Ecto neural progenitor cell (in vitro differentiated cells): ENCODE measurements at regions not wholly inside any gene's neighbourhood (a gene's known extent, or its start where the extent isn't known, plus 50 kb on each side); places are given as distances from the start of the nearest gene placed in this dataset.
A peak's percentile ranks its signal among the peaks of the same experiment; 100 is the strongest.

ENCODE experiments used
- DNase-seq: peaks from one replicate; pipeline ENCODE4 v3.0.0-alpha.2; 2018; ENCODE audit warnings: low spot score

DNA sequence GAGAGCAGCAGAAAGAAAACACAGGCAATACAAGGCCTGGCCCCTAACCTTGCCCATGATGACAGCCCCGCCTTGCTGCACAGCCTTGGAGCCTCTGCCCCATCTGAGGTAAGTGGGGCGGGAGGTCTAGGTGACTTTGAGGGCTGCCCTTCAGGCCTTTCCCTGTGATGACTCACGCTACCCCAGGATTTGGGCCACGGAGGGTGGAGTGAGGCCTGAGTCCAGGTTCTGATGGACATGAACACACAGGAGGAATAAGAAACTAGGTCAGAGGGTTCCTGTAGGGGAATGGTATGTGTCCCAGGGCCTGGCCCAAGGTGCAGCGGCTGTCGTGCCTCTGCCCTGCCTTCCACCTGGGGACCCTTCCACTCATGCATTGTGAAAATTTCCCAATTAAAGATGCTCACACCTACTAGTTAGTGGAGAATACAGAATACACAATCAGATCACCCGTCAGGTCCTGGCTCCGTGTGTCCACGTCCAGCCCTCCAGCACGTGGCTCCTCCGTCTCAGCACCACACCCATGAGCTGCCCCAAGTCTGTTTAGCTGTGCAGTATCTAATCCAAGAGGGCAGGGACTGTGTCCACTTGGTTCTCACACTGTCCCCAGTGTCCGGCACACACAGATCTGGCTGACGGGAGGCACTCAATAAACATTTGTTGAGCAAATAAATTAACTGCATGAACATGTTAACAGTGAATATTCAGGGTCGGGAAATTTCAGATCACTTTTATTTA lies 111.0 kb downstream of the CHST1 start:
- no peak for DNase-seq

DNA sequence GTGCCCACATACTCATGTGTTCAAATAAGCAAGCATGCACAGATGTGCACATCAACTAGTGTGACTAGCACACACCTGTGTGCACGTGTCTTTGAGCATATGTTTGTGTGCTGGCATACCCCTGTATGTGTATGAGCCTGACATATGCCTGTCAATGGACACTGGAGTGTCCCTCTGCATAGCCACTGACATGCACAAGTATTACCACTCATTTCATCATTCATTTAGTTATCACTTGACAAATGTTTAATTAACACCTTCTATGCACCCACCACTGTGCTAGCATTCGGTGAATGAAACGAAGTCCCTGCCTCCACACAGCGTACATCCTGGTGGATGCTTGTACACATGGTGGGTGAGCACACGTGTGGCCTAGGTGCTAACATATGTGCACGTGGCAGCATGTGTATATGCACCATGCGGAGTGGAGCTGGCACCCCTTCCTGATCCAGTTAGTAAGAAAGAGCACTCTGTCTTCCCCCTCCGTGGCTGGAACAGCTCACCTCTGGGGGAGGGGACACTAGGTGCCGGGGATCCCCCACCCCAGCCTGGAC lies 112.0 kb downstream of the CHST1 start:
- no peak for DNase-seq

DNA sequence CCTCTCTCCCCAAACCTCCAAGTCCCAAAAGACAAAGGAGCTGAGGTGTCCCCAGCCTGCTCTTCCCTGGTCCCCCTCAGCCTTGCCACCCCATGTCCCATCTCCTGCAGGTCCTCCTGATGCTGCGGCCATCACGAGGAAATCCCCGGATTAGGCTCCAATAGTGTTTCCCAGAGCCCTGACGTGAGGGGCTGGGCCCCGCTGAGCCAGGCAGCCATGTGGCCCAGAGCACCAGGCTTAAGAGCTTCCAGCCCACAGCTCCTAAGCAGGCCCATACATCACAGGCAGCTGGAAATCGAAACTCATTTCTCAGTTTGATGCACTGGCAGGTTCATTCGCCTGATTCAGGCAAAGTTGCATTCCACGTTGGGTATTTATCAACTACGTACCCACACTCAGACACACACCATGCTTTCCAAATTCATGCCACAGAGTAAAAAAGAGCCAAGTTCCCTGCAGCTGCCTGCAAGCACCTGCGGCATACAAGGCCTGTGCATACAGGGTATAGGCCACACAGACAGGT lies 114.2 kb downstream of the CHST1 start:
- peak; percentile 50 for DNase-seq

DNA sequence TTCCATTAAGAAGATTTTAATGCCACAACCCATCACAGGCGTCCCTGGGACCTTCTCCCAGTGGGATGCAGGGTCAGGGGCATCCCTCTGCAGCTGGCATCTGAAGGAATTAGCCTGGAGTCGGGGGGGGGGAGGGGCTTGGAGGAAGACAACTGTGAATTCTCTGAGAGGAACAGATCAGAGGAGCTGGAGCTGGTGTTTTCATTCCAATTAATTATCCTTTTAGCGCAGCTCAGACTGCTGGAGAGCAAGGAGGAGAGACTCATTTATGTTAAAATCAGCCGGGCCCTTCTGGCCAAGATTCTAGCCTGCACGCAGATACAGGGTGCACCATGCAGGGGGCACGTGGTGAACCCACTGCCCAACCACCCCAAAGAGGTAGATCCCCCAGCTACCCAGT lies 116.2 kb downstream of the CHST1 start:
- DNase-seq = no peak

DNA sequence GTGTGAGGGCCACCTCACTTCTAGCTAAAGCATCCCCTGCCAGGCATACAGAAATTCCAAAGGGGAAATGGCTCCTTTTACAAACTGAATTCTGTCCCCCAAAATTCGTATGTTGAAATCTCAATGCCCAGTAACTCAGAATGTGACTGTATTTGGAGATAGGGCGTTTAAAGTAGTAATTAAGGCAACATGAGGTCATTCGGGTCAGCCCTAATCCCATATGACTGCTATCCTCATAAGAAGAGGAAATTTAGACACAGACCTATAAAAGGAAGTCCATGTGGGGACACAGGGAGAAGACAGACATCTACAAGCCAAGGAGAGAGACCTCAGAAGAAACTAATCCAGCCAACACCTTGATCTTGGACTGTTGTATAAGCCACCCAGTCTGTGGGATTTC lies 119.1 kb downstream of the CHST1 start:
- DNase-seq = no peak

DNA sequence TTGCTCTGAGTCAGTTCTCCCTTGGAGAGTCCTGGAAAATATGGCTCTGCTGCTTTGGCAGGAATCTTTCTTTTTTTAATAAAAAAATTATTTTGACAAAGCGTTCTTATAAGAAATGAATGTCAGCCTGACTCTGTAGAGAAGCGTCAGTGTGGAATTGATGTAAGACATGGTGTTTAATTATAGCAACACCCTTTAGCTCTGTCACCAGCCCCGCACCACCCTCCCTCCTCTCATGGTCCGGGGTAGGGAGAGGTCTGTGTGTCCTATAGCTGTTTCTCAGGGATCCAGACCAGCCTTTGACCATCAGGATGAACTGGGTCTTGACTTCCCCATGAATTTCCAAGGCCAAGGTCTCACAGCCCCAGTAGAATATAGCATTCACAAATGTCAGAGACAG lies 120.6 kb downstream of the CHST1 start:
- no peak for DNase-seq

DNA sequence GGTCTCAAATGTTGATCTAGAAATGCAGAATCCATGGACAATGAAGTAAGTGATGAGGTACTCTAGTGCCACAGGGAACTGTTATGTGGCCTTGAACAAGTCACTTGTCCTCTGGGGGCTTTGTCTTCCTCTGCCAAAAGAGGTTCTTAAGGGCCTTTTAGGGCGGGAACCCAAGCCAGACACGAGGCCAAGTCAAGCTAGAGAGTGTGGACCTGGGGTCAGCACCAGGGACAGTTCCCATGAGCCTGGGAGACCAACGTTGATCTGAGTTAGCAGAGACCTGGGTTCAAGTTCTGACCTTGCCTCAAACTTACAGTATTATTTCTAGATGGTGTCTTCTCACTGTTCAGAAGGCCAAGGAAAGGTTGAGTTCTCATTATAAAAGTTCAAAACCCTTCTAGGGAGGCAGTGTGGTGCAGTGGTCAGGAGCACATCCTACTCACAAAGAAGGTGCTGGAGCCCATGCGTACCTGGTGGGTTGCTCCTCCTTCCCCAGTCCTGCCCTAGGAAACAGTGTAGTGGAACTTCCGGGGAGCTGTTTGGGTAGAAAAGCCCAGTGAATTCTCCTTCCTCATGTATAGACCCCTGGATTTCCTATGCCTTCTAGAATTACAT lies 121.5 kb downstream of the CHST1 start:
- peak; percentile 60 for DNase-seq

DNA sequence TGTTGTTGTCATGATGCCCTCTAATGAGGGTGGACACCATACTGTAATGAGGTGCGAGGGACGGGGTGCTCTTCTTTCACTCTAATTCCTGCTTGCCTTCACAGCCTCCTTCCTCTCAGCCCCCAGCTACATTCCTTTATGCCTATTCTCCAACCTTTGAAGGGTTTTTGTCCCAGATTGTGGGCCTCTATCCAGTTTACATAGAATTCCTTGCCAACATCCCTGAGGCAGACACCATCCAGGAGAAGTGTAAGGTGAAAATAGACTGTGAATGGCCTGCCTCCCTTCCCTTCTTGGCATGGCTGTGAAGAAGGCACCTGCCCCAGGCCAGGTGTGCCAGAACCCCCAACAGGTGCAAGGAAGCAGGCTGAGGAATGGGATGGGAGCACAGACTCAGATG lies 122.3 kb downstream of the CHST1 start:
- no peak for DNase-seq

DNA sequence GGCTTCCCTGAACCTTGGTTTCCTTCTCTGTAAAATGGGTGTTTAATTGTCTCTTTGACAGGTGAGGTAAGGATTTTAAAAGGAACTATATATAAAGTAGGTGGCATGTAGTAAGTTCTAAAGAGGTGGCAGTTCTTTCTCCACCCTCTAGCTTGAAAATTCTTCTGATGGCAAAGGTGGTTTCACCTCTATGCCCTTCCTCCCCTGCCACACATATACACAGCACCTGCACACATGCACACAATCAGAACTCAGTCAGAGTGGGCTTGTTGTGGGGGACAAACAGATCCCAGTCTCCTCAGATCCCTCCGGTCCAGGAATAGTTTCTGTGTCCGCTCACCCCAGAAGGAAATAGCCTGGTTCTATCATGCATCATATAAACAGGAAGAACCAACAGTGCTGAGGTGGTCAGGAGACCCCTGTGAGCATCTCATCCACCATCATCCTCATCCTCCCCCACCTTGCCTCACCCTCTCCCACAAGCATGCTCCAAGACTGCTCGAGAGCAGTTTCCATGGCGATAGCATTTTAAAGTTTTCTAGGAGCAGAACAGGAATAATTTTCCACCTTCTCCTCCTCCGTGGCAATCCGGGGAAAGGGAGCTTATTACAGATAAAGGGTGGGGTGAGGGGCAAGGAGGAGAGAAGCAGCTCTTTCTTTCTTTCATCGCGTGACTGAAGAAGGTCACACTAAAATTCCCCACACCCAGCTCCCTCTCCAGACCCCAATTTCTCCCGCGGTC lies 123.6 kb downstream of the CHST1 start:
- no peak for DNase-seq

DNA sequence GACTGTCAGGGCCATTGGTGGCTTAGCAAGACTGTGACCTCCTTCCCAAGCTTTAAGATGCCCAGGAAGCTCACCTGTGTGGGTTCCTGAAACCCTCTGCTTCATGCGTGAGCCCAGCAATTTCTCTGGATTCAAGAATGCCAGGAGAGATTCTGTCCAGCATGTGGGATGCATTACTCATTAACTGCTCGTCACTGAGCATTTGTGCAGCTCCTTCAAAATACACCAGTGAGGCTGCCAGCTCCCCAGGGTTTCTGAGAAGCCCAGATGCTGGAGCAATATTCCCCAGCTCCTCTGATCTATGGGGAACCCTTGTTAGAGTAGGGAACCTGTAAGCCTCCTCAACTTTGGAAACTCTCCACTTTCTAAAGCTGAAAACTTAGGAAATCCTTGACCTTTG lies 126.5 kb downstream of the CHST1 start:
- DNase-seq = no peak

DNA sequence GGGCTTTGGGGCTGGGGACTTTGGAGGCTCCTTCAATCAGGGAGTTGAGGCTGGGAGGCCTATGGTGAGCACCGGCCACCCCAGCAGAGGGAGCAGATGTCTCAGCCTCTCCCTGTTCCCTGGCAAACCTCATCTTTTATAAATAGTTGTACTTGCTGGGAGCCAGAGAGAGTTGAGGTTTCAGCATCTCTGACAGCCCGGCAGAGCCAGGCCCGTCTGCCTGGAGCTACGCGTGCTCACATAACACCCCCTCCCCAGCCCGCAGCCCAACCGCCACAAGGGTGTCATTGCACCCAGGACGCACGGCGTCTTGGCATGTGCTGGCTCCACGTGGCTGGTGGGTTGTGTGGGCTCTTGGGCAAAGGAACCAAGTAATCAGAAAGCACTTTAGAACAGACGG lies 127.1 kb downstream of the CHST1 start:
- no peak for DNase-seq

DNA sequence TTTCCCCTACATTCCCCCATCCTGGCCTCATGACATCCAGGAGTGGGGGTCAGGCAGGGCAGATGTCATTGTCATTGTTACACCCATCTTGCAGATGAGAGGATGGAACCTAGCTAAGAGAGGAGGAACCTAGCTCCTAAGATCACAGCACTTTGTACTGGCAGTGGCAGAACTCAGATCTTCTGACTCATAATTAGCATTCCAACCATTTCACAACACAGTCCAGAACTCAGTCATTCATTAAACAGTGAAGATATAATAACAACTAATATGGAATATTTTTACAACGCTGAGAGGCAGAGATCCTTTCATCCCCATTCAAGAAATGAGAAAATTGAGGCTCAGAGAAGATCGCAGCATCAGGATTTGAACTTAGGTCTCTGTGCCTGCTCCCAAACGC lies 127.8 kb downstream of the CHST1 start:
- DNase-seq = no peak

DNA sequence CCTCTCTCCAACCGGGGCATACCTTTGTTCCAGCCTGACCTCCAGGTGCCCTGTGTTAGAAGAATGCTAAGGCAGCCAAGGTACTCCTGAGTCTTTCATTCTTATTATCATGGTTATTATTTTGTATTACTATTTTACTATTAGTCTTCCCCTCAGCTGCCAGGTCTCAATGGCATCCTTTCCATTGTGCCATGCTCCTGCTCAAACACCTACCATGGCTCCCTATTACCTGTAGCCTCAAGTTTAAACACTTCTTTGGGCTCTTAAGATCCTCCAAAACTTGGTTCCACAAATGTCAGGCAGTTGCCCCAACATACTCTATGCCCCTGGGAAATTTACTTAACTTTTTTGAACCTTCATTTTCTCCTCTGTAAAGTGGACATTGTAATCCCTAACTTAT lies 130.4 kb downstream of the CHST1 start:
- no peak for DNase-seq

DNA sequence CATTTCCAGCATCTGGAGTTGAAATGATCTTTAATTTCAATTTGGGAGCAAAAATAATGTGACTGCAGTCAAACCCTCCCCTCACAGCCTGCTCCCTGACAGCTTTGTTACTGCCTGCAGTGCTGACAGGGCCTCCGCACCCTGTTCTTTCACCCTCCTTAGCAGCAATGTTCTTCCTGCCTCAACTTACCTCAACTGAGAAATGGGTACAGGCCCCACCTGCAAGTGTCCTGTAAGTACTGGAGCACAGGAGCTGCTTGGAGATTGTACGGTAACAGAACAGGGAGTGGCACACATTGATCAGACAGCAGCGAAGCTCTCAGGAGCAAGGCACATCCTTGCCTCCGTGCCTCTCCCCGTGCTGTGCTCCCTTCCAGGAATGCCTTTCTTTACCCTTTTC lies 131.3 kb downstream of the CHST1 start:
- no peak for DNase-seq

DNA sequence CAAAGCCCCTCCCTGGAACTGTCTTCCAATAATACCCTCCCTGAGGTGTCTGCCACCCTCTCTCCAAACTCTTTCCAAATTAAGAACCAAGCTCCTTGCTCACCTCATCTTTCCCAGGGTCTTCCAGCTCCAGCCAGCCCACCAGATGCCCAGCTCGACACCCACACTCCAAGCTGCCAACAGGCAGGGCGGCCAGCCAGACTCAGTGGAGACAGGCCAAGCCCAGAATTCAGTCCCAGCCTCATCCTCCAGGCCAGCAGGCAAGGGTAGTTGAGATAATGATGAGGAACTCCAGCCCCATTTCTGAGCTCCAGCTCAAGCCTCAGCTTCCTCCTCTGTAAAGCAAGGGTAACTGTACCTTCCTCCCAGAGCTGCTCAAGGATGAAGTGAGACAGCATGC lies 132.9 kb downstream of the CHST1 start:
- DNase-seq = no peak

DNA sequence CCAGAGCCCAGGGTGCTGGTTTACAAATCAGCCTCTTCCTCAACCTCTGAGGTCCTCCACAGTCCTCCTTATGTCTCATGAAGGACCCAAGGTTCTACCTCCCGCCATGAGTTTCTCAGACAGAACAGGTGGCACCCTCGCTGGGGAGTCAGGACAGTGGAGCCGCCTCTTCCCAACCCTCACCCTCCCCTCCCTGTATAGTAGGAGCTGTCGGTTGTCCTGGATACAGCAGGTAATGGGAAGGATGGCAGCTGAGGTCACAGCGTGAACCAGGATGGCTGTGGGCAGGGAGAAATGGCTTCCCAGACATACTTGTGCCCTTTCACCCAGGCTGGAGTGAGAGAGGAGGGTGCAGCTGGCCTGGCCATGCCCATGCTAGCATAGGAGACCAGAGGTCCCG lies 134.6 kb downstream of the CHST1 start:
- DNase-seq = no peak

DNA sequence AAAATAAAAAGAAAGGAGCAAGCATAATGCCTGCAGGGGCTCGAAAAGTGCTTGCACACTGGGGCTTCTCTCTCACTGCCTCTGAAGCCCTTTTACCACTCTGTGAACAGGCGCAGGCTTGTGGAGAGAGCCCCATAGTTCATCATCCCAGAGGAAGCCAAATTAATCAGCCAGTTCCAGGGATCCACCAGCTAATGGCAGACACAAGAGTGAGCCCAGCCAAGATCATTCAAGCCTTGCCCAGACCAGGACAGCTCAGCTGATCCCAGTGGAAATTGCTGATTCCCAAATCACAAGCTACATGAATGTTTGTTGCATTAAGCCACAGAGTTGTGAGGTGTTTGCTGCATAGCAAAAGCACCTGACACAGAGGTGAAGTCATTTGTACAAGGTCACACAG lies 135.3 kb downstream of the CHST1 start:
- no peak for DNase-seq

DNA sequence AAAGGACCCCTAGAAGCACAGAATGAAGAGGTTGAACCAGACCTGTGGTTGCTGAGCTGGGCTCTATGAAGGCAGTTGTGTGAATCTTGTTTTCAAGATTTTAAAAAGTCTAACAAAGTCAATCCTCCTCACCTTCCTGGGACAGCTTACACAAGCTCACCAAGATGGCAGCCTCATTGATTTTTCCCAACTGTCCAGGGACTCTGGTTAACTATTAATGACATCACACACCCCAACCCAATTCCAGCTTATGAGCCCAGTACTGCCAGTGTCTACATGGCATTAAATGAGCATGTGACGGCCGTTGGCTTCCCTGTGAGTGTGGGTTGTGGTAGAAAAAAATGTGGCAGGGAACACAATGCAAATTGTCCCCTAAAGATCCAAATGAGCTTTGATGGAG lies 137.0 kb downstream of the CHST1 start:
- DNase-seq = no peak

DNA sequence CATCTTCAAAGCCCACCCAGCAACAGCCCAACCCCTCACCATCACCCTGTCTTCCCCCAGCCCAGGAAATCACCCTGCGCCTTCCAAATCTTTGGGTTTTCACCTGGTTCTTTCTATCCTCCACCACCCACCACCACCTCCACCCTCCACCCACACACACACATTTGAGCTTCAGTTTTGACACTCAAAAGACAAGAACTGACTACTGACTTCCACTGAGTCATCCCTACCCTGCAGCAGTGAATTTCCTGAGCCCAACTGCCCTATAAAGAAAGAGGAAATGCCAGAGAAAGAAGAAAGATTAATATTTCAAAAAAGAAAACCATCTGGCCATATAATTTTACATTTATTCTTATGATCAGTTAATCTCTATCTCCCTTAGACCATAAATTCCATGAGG lies 137.5 kb downstream of the CHST1 start:
- DNase-seq = no peak

DNA sequence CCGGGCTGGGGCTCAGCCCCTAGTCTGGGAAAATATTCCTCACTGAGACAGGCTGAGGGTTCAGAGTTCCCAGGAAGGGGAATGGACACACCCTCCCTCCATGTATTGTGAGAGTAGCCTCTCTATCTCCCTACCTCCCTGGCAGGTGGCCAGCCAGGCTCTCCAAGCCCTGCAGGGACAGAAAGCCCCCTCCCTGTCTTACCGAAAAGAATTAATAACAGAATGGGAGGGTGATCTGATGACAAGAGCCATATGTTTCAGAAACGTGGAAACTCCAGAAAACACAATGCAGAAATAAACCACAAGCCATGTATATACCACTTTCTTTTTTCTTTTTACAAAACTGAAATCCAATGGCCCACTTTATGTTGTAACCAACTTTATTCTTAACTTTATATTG lies 140.0 kb downstream of the CHST1 start:
- DNase-seq = no peak

DNA sequence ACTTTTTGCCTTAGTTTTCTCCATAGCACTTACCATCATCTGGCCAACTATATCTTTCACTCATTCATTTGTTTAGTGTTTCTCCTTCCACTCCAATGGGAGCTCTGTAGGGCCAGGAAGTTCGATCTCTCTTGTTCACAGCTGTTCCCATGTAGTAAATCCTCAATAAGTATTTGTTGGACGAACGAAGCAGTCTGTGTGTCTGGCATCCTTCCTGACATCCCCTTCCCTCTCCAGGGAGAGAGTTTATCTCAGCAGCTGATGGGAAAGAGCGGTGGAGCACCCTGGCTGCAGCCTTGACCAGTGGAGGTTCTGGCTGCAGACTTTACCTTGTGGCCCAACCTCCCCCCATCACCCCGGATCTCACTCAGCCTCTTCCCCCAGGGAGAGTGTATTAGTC lies 141.7 kb downstream of the CHST1 start:
- DNase-seq = no peak

DNA sequence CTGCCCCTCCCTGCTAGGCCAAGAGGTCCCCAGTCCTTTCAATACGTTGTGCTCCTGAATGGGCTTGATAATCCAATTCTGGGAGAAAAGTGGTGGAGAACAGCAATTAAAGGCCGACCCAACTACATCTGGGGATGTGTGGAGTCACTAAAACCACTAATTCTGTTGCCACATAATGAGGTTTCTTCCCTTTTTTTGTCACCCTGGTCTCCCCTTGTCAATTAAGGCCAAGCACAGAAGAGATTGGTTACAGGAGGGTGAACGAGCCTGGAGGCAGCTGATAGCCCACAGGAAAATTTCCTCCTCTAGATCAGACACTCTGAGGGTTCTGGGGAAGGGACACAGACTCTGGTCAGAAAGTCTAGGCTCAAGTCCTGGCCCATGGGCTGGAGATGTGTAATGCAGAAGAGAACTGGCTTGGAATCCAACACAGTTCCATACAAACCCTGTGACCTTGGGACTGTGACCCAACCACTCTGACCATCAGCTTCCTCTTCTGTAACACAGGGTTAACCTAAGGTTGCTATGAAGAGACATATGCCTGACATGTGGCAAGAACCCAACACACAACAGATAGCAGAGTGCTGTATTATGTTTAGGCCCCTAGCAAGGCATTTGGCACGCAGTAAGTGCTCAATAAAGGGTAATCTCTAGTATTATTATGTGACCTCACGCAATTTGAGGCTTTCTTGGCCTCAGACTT lies 146.4 kb downstream of the CHST1 start:
- no peak for DNase-seq
